ENCODE measurements at regions not wholly inside any gene's neighbourhood (a gene's known extent, or its start where the extent isn't known, plus 50 kb on each side); places are given as distances from the start of the nearest gene placed in this dataset.

GRCh38 chr12:94889445-94890210 lies 113.9 kb downstream of the NDUFA12 start:
- H3K36me3 Mint-ChIP-seq (ENCODE audit: low read depth), result no peaks in the 10 kb centered on the region
- POLR2A ChIA-PET, result no interaction called here
- intact Hi-C loops (cut with micrococcal nuclease), result no loop called here
- CTCF ChIA-PET, result no interaction called here
- no peak overlapping the region for H3K27ac Mint-ChIP-seq
- no peaks in the 10 kb centered on the region for H3K9me3 Mint-ChIP-seq
- no peak for ATAC-seq
- DNase-seq, result no peak
- no peak overlapping the region for H3K4me3 Mint-ChIP-seq
- TF ChIP-seq, protein P1, sequence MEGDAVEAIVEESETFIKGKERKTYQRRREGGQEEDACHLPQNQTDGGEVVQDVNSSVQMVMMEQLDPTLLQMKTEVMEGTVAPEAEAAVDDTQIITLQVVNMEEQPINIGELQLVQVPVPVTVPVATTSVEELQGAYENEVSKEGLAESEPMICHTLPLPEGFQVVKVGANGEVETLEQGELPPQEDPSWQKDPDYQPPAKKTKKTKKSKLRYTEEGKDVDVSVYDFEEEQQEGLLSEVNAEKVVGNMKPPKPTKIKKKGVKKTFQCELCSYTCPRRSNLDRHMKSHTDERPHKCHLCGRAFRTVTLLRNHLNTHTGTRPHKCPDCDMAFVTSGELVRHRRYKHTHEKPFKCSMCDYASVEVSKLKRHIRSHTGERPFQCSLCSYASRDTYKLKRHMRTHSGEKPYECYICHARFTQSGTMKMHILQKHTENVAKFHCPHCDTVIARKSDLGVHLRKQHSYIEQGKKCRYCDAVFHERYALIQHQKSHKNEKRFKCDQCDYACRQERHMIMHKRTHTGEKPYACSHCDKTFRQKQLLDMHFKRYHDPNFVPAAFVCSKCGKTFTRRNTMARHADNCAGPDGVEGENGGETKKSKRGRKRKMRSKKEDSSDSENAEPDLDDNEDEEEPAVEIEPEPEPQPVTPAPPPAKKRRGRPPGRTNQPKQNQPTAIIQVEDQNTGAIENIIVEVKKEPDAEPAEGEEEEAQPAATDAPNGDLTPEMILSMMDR (IDR thresholded peaks at IDR 0.05), result no peak
- H3K27me3 Mint-ChIP-seq, result peaks cover 1% of the 10 kb centered on the region
- no peaks in the 10 kb centered on the region for H3K4me1 Mint-ChIP-seq (ENCODE audit: low read depth)

DNA sequence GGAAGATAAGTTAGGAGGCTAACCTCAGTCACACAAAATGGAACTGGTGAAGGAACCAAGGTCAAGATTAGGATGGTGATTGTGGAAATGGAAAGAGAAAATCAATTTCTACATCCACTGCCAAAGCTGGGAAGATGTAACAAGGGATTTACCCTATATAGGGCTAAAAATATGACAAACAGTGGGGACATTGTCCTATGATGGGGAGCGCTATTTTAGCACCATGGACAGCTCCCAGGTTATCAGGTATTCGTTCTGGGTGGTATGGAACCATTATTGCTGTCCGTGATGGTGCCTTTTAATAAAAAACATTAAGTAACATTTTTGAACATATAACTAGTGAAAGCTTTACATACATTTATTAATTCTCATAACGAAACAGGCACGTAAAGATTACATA lies 124.0 kb downstream of the NDUFA12 start:
- intact Hi-C loops (cut with micrococcal nuclease), result no loop called here
- ChIA-PET CTCF (no interaction called here), POLR2A (no interaction called here)
- no peaks in the 10 kb centered on the region for H3K36me3 Mint-ChIP-seq (ENCODE audit: low read depth)
- no peak overlapping the region for H3K4me3 Mint-ChIP-seq
- ATAC-seq, result no peak
- no peak overlapping the region for H3K27ac Mint-ChIP-seq
- no peaks in the 10 kb centered on the region for H3K9me3 Mint-ChIP-seq
- H3K27me3 Mint-ChIP-seq, result peaks cover 28% of the 10 kb centered on the region
- H3K4me1 Mint-ChIP-seq (ENCODE audit: low read depth), result peaks cover 8% of the 10 kb centered on the region
- TF ChIP-seq, protein P1 (IDR thresholded peaks at IDR 0.05), result no peak
- peak; percentile 48 for DNase-seq

GRCh38 chr12:94875525-94875924 lies 128.0 kb downstream of the NDUFA12 start:
- intact Hi-C loops (cut with micrococcal nuclease), result no loop called here
- Mint-ChIP-seq H3K4me1 (ENCODE audit: low read depth) (peaks cover 18% of the 10 kb centered on the region), H3K27me3 (peaks cover 48% of the 10 kb centered on the region), H3K9me3 (no peaks in the 10 kb centered on the region), H3K4me3 (no peak overlapping the region), H3K27ac (no peak overlapping the region), H3K36me3 (ENCODE audit: low read depth) (no peaks in the 10 kb centered on the region)
- peak; percentile 88 for ATAC-seq
- CTCF ChIA-PET, result interaction anchor here (0.6 to 2.0 kb wide), 14 partner anchors 10 to 659 kb away, joined by 3 to 8 read pairs (median 3); no protein-coding TSS in a partner anchor
- POLR2A ChIA-PET, result interaction anchor here (0.7 kb wide), 1 partner anchor 212 kb away, joined by 3 read pairs; no protein-coding TSS in a partner anchor
- TF ChIP-seq, protein P1 (IDR thresholded peaks at IDR 0.05), result peak; percentile 45
- peak; percentile 27 for DNase-seq

- H3K27me3 Mint-ChIP-seq, result peaks cover 50% of the 10 kb centered on the region
- ATAC-seq (no peak), DNase-seq (no peak)
- ChIA-PET CTCF (interaction anchor here (0.7 to 2.0 kb wide), 11 partner anchors 10 to 660 kb away, joined by 3 to 8 read pairs (median 3); no protein-coding TSS in a partner anchor), POLR2A (interaction anchor here (0.5 to 0.8 kb wide), 3 partner anchors 136 to 575 kb away, joined by 3 read pairs; no protein-coding TSS in a partner anchor)
- intact Hi-C loops (cut with micrococcal nuclease), result no loop called here
- TF ChIP-seq, protein P1 (IDR thresholded peaks at IDR 0.05), result no peak
- no peaks in the 10 kb centered on the region for H3K9me3 Mint-ChIP-seq
- H3K4me3 Mint-ChIP-seq, result no peak overlapping the region
- peaks cover 18% of the 10 kb centered on the region for H3K4me1 Mint-ChIP-seq (ENCODE audit: low read depth)
- H3K27ac Mint-ChIP-seq, result no peak overlapping the region
- no peaks in the 10 kb centered on the region for H3K36me3 Mint-ChIP-seq (ENCODE audit: low read depth)
These were observed 128.8 kb downstream of the NDUFA12 start for GRCh38 chr12:94874518-94875302.
